Nephron progenitor cell (in vitro differentiated cells): ENCODE measurements at regions not wholly inside any gene's neighbourhood (a gene's known extent, or its start where the extent isn't known, plus 50 kb on each side); places are given as distances from the start of the nearest gene placed in this dataset.
A peak's percentile ranks its signal among the peaks of the same experiment; 100 is the strongest.

ENCODE experiments used
- DNase-seq: peaks from one replicate; pipeline ENCODE4 v3.0.0; 2021
- H3K27ac Mint-ChIP-seq: 2 replicates; pipeline ENCODE4 v1.8.0; 2021; ENCODE audit warnings: mild to moderate bottlenecking, moderate library complexity, mixed read lengths
- H3K27me3 Mint-ChIP-seq: 2 replicates; pipeline ENCODE4 v1.8.0; 2021; ENCODE audit warnings: mild to moderate bottlenecking, low read depth, mixed read lengths; ENCODE audit not compliant: poor library complexity
- H3K36me3 Mint-ChIP-seq: 2 replicates; pipeline ENCODE4 v1.8.0; 2021; ENCODE audit warnings: low read depth, mixed read lengths
- H3K4me1 Mint-ChIP-seq: 2 replicates; pipeline ENCODE4 v1.8.0; 2021; ENCODE audit warnings: mixed read lengths
- H3K4me3 Mint-ChIP-seq: 2 replicates; pipeline ENCODE4 v1.8.0; 2021; ENCODE audit warnings: mild to moderate bottlenecking, moderate library complexity, mixed read lengths
- H3K9me3 Mint-ChIP-seq: 2 replicates; pipeline ENCODE4 v1.8.0; 2021; ENCODE audit warnings: mild to moderate bottlenecking, moderate library complexity, mixed read lengths
- TF ChIP-seq, protein P1 (sequence below): fragments of 200-600 bp; sonication (generic); IDR thresholded peaks from 2 replicates; pipeline ENCODE4 v1.5.0; 2021; ENCODE audit warnings: antibody characterized with exemption

- no peak overlapping the region for H3K4me3 Mint-ChIP-seq
- H3K4me1 Mint-ChIP-seq: no peaks in the 10 kb centered on the region
- DNase-seq: no peak
- H3K27me3 Mint-ChIP-seq: no peaks in the 10 kb centered on the region
- TF ChIP-seq, protein P1, sequence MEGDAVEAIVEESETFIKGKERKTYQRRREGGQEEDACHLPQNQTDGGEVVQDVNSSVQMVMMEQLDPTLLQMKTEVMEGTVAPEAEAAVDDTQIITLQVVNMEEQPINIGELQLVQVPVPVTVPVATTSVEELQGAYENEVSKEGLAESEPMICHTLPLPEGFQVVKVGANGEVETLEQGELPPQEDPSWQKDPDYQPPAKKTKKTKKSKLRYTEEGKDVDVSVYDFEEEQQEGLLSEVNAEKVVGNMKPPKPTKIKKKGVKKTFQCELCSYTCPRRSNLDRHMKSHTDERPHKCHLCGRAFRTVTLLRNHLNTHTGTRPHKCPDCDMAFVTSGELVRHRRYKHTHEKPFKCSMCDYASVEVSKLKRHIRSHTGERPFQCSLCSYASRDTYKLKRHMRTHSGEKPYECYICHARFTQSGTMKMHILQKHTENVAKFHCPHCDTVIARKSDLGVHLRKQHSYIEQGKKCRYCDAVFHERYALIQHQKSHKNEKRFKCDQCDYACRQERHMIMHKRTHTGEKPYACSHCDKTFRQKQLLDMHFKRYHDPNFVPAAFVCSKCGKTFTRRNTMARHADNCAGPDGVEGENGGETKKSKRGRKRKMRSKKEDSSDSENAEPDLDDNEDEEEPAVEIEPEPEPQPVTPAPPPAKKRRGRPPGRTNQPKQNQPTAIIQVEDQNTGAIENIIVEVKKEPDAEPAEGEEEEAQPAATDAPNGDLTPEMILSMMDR: no peak
- H3K36me3 Mint-ChIP-seq: peaks cover 3% of the 10 kb centered on the region
- H3K9me3 Mint-ChIP-seq: peaks cover 38% of the 10 kb centered on the region
- no peak overlapping the region for H3K27ac Mint-ChIP-seq
Measured at GRCh38 chr3:175969456-175969855, 1110.3 kb downstream of the NAALADL2 start.

DNA sequence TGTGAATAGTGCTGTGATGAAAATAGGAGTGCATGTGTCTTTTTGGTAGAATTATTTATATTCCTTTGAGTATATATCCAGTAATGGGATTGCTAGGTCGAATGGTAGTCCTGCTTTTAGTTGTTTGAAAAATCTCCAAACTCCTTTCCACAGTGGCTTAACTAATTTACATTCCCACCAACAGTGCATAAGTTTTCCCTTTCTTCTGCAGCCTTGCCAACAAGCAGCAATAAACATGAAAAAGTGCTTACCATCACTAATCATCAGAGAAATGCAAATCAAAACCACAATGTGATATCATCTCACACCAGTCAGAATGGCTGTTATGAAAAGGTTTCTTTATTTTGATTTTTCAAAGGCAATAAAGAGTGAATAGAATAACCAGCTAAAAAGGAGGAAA is 1105.9 kb downstream of the NAALADL2 start:
- H3K9me3 Mint-ChIP-seq: peaks cover 34% of the 10 kb centered on the region
- H3K27me3 Mint-ChIP-seq: no peaks in the 10 kb centered on the region
- TF ChIP-seq, protein P1: no peak

DNA sequence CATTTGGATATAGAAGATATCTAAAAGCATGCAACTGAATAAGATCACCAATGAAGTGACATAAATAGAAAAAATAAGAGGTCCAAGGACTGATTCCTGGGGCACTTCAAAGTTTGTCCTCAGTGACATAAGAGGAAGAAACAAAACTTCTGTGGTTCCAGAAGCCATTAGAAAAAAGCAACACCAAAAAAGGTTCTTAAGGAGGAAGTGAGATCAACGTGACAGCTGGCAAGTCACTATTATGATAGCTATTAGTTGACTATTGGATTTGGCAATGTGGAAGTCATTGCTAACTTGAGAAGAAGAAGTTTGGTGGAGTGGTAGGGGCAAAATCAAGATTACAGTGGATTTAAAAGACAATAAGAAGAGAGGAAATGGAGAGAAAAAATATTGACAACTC is 1098.3 kb downstream of the NAALADL2 start:
- H3K4me1 Mint-ChIP-seq: no peaks in the 10 kb centered on the region
- DNase-seq: no peak
- no peak overlapping the region for H3K4me3 Mint-ChIP-seq
- TF ChIP-seq, protein P1: no peak
- peaks cover 8% of the 10 kb centered on the region for H3K9me3 Mint-ChIP-seq
- no peaks in the 10 kb centered on the region for H3K27me3 Mint-ChIP-seq
- no peaks in the 10 kb centered on the region for H3K36me3 Mint-ChIP-seq
- H3K27ac Mint-ChIP-seq: no peak overlapping the region

More for the DNA sequence above, 1105.9 kb downstream of the NAALADL2 start:
- no peak for DNase-seq
- Mint-ChIP-seq H3K36me3 (peaks cover 3% of the 10 kb centered on the region), H3K27ac (no peak overlapping the region), H3K4me3 (no peak overlapping the region), H3K4me1 (no peaks in the 10 kb centered on the region)

GRCh38 chr3:175956964-175957363 is 1097.8 kb downstream of the NAALADL2 start:
- H3K27ac Mint-ChIP-seq: no peak overlapping the region
- H3K9me3 Mint-ChIP-seq: peaks cover 8% of the 10 kb centered on the region
- no peaks in the 10 kb centered on the region for H3K27me3 Mint-ChIP-seq
- no peak for DNase-seq
- TF ChIP-seq, protein P1: no peak
- no peak overlapping the region for H3K4me3 Mint-ChIP-seq
- no peaks in the 10 kb centered on the region for H3K4me1 Mint-ChIP-seq
- H3K36me3 Mint-ChIP-seq: no peaks in the 10 kb centered on the region

- no peak for DNase-seq
- Mint-ChIP-seq H3K36me3 (peaks cover 4% of the 10 kb centered on the region), H3K27me3 (no peaks in the 10 kb centered on the region), H3K27ac (peak overlapping the region; percentile 37), H3K4me3 (no peak overlapping the region), H3K9me3 (peaks cover 8% of the 10 kb centered on the region), H3K4me1 (peaks cover 8% of the 10 kb centered on the region)
- TF ChIP-seq, protein P1: no peak
Measured at GRCh38 chr3:175951047-175951694, 1092.0 kb downstream of the NAALADL2 start.

DNA sequence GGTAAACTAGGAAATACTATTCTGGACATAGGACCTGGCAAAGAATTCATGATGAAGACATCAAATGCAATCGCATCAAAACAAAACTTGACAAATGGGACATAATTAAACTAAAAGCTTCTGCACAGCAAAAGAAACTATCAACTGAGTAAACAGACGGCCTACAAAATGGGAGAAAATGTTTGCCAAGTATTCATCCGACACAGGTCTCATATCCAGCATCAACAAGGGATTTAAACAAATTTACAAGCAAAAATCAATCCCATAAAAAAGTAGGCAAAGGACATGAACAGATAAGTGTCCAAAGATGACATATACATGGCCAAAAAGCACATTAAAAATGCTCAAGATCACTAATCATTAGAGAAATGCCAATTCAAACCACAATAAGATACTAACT is 1088.9 kb downstream of the NAALADL2 start:
- Mint-ChIP-seq H3K27me3 (no peaks in the 10 kb centered on the region), H3K9me3 (peaks cover 39% of the 10 kb centered on the region), H3K27ac (no peak overlapping the region), H3K4me3 (no peak overlapping the region), H3K36me3 (peaks cover 24% of the 10 kb centered on the region), H3K4me1 (peaks cover 8% of the 10 kb centered on the region)
- no peak for DNase-seq
- TF ChIP-seq, protein P1: no peak
